ENCODE measurements at regions not wholly inside any gene's neighbourhood (a gene's known extent, or its start where the extent isn't known, plus 50 kb on each side); places are given as distances from the start of the nearest gene placed in this dataset.

DNA sequence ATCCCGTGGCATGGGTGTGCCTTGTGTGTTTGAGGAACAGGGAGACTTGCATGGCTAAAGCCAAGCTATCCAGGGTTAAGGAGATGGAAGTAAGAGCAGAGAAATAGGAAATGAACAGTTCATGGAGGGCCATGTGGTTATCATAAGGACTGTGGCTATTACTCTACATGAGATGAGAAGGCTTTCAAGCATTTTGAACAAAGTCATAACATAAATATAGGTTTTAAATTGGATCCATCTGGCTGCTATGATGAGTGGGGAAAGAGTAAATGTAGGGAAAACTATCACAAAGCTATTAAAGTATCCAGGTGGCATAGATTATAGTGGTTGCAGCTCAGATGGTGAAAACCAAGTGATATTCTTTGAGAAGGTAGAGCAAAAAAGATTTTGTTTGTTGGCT lies 184.1 kb downstream of the PCDH17 start (continued):
- TF ChIP-seq, protein P1, sequence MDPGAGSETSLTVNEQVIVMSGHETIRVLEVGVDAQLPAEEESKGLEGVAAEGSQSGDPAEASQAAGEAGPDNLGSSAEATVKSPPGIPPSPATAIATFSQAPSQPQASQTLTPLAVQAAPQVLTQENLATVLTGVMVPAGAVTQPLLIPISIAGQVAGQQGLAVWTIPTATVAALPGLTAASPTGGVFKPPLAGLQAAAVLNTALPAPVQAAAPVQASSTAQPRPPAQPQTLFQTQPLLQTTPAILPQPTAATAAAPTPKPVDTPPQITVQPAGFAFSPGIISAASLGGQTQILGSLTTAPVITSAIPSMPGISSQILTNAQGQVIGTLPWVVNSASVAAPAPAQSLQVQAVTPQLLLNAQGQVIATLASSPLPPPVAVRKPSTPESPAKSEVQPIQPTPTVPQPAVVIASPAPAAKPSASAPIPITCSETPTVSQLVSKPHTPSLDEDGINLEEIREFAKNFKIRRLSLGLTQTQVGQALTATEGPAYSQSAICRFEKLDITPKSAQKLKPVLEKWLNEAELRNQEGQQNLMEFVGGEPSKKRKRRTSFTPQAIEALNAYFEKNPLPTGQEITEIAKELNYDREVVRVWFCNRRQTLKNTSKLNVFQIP (CRISPR knock-in tag; IDR thresholded peaks at IDR 0.05; ENCODE audit: borderline replicate concordance, low read depth): no peak
- TF ChIP-seq ISL1 (CRISPR knock-in tag; IDR thresholded peaks at IDR 0.05): no peak
- no peak for TF ChIP-seq ZNF8 (CRISPR knock-in tag; IDR thresholded peaks at IDR 0.05)
- no peak for TF ChIP-seq CSDC2 (CRISPR knock-in tag; IDR thresholded peaks at IDR 0.05)
- no peak for TF ChIP-seq ZC3H10 (CRISPR knock-in tag; IDR thresholded peaks at IDR 0.05)

DNA sequence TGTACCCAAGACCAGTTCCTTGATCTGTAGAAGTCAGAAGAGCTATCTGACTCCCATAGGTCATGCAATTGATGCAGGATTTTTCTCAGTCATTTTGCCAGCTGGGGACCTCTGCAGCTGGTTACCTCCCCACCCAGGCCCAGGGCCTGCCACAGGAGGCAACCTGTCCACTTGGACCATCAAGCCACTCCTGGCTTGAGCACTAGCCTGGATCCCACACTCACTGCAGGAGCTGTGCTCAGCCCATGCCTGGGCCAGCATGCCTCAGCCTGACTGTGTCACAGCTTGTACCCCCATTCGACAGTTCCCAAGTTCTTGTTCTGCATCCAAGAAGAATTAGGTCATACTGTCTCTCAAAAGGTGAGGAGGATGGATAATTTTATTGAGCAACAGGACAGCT lies 189.4 kb downstream of the PCDH17 start:
- no peak for TF ChIP-seq ZNF70 (CRISPR knock-in tag; IDR thresholded peaks at IDR 0.05)
- no peak for TF ChIP-seq ZC3H10 (CRISPR knock-in tag; IDR thresholded peaks at IDR 0.05)
- TF ChIP-seq, protein P2, sequence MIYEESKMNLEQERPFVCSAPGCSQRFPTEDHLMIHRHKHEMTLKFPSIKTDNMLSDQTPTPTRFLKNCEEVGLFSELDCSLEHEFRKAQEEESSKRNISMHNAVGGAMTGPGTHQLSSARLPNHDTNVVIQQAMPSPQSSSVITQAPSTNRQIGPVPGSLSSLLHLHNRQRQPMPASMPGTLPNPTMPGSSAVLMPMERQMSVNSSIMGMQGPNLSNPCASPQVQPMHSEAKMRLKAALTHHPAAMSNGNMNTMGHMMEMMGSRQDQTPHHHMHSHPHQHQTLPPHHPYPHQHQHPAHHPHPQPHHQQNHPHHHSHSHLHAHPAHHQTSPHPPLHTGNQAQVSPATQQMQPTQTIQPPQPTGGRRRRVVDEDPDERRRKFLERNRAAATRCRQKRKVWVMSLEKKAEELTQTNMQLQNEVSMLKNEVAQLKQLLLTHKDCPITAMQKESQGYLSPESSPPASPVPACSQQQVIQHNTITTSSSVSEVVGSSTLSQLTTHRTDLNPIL (CRISPR knock-in tag; IDR thresholded peaks at IDR 0.05; ENCODE audit: low read depth): no peak
- no peak for ATAC-seq

DNA sequence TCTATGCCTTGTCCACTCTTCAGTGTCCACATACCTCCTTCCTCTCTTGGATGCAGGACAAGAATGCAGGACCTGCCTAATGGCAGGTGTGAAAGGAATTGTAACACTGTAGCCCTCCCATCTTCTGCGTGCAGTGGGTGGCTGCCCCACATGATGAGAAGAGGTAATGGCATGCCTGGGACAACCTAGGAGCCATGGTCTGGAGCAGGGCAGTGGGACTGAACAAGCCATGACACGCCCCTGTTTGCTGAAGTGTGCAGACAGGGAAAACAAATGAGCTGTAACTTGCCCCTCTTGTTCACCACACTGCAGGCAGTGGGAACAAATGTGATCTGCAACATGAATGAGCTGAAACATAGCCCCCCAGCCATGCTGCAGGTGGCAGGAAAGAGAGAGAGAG lies 192.2 kb downstream of the PCDH17 start:
- no peak for TF ChIP-seq RARB (CRISPR knock-in tag; IDR thresholded peaks at IDR 0.05)
- no peak for TF ChIP-seq PPARA (CRISPR knock-in tag; IDR thresholded peaks at IDR 0.05; ENCODE audit: borderline replicate concordance)
- TF ChIP-seq ARNTL (CRISPR knock-in tag; IDR thresholded peaks at IDR 0.05; ENCODE audit: borderline replicate concordance, low read depth): no peak
- no peak for TF ChIP-seq ESRRG (CRISPR knock-in tag; IDR thresholded peaks at IDR 0.05)
- TF ChIP-seq, protein P3, sequence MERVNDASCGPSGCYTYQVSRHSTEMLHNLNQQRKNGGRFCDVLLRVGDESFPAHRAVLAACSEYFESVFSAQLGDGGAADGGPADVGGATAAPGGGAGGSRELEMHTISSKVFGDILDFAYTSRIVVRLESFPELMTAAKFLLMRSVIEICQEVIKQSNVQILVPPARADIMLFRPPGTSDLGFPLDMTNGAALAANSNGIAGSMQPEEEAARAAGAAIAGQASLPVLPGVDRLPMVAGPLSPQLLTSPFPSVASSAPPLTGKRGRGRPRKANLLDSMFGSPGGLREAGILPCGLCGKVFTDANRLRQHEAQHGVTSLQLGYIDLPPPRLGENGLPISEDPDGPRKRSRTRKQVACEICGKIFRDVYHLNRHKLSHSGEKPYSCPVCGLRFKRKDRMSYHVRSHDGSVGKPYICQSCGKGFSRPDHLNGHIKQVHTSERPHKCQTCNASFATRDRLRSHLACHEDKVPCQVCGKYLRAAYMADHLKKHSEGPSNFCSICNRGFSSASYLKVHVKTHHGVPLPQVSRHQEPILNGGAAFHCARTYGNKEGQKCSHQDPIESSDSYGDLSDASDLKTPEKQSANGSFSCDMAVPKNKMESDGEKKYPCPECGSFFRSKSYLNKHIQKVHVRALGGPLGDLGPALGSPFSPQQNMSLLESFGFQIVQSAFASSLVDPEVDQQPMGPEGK (CRISPR knock-in tag; IDR thresholded peaks at IDR 0.05; ENCODE audit: borderline replicate concordance): no peak
- no peak for TF ChIP-seq ZC3H10 (CRISPR knock-in tag; IDR thresholded peaks at IDR 0.05)
- no peak for TF ChIP-seq GLIS3 (CRISPR knock-in tag; IDR thresholded peaks at IDR 0.05)
- no peak for TF ChIP-seq BACH2 (CRISPR knock-in tag; IDR thresholded peaks at IDR 0.05; ENCODE audit: borderline replicate concordance)
- TF ChIP-seq ZNF8 (CRISPR knock-in tag; IDR thresholded peaks at IDR 0.05): no peak
- TF ChIP-seq TCF4 (CRISPR knock-in tag; IDR thresholded peaks at IDR 0.05; ENCODE audit: borderline replicate concordance): no peak
- TF ChIP-seq, protein P4, sequence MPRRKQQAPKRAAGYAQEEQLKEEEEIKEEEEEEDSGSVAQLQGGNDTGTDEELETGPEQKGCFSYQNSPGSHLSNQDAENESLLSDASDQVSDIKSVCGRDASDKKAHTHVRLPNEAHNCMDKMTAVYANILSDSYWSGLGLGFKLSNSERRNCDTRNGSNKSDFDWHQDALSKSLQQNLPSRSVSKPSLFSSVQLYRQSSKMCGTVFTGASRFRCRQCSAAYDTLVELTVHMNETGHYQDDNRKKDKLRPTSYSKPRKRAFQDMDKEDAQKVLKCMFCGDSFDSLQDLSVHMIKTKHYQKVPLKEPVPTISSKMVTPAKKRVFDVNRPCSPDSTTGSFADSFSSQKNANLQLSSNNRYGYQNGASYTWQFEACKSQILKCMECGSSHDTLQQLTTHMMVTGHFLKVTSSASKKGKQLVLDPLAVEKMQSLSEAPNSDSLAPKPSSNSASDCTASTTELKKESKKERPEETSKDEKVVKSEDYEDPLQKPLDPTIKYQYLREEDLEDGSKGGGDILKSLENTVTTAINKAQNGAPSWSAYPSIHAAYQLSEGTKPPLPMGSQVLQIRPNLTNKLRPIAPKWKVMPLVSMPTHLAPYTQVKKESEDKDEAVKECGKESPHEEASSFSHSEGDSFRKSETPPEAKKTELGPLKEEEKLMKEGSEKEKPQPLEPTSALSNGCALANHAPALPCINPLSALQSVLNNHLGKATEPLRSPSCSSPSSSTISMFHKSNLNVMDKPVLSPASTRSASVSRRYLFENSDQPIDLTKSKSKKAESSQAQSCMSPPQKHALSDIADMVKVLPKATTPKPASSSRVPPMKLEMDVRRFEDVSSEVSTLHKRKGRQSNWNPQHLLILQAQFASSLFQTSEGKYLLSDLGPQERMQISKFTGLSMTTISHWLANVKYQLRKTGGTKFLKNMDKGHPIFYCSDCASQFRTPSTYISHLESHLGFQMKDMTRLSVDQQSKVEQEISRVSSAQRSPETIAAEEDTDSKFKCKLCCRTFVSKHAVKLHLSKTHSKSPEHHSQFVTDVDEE (CRISPR knock-in tag; IDR thresholded peaks at IDR 0.05): no peak
- no peak for TF ChIP-seq CSDC2 (CRISPR knock-in tag; IDR thresholded peaks at IDR 0.05)
- no peak for TF ChIP-seq SNAI2 (CRISPR knock-in tag; IDR thresholded peaks at IDR 0.05)
- TF ChIP-seq, protein P1 (CRISPR knock-in tag; IDR thresholded peaks at IDR 0.05; ENCODE audit: borderline replicate concordance, low read depth): no peak
- no peak for TF ChIP-seq ZNF565 (CRISPR knock-in tag; conservative IDR thresholded peaks at IDR 0.05; ENCODE audit: low read depth)
- ATAC-seq: no peak

DNA sequence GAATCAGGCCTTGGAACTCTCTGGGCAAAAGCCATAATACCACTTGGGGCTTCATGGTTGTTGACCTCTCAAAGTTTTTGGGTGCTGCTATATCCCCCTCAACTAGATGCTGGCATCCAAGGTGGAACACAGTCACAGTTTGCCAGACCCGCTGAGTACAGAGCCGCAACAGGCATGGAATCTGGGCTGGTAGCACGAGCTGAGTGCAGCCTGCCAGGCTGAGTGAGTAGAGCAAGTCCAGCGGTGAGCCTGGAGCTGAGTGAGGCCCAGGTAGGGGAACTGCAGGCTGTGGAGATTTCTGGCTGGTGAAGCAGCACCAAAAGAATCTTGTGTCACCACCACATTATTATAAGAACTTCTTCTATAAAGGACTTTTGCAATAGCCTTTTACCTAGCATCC lies 192.6 kb downstream of the PCDH17 start:
- ATAC-seq: no peak
- TF ChIP-seq ARNTL (CRISPR knock-in tag; IDR thresholded peaks at IDR 0.05; ENCODE audit: borderline replicate concordance, low read depth): no peak
- no peak for TF ChIP-seq ZFP30 (CRISPR knock-in tag; IDR thresholded peaks at IDR 0.05)
- TF ChIP-seq, protein P4 (CRISPR knock-in tag; IDR thresholded peaks at IDR 0.05): no peak
- TF ChIP-seq ZNF565 (CRISPR knock-in tag; conservative IDR thresholded peaks at IDR 0.05; ENCODE audit: low read depth): no peak
- no peak for TF ChIP-seq SNAI2 (CRISPR knock-in tag; IDR thresholded peaks at IDR 0.05)
- TF ChIP-seq ESRRG (CRISPR knock-in tag; IDR thresholded peaks at IDR 0.05): no peak
- TF ChIP-seq RARB (CRISPR knock-in tag; IDR thresholded peaks at IDR 0.05): no peak
- no peak for TF ChIP-seq ZFP3 (CRISPR knock-in tag; IDR thresholded peaks at IDR 0.05)
- TF ChIP-seq, protein P2 (CRISPR knock-in tag; IDR thresholded peaks at IDR 0.05; ENCODE audit: low read depth): no peak
- TF ChIP-seq, protein P1 (CRISPR knock-in tag; IDR thresholded peaks at IDR 0.05; ENCODE audit: borderline replicate concordance, low read depth): no peak

All from SK-N-SH treated with all-trans-retinoic acid at 6 μM for 48 hours (cell line).